Activated CD8-positive, alpha-beta T cell treated with anti-CD3 and anti-CD28 coated beads, Interleukin-2, amount 10 ng/mL, durations not matched to agents 7 days and 5 days (primary cell): ENCODE measurements at regions not wholly inside any gene's neighbourhood (a gene's known extent, or its start where the extent isn't known, plus 50 kb on each side); places are given as distances from the start of the nearest gene placed in this dataset.
"Not testable (repeated sequence)": the region's sequence is repeated elsewhere in the genome, so short reads cannot be mapped to it uniquely, and the experiment has no call there.

Experiments
- ATAC-seq: fragments of 150-1000 bp; cut with Tn5 transposase; one replicate; pipeline ENCODE4 v1.10.0; 2021; ENCODE audit warnings: moderate library complexity
- CTCF ChIA-PET: fragments of 350-600 bp; sonication (Branson Sonifier 250); formaldehyde crosslinking; loops from one replicate; lab custom pipeline; 2021; ENCODE audit warnings: antibody characterized with exemption; lab: Charles Lee
- POLR2A ChIA-PET: fragments of 350-600 bp; sonication (Branson Sonifier 250); formaldehyde crosslinking; loops from one replicate; lab custom pipeline; 2021; ENCODE audit warnings: antibody characterized with exemption; lab: Charles Lee
- DNase-seq: peaks from one replicate; pipeline ENCODE4 v3.0.0-alpha.2; 2020
- H3K27ac Mint-ChIP-seq: one replicate; pipeline ENCODE4 v1.8.0; 2021; ENCODE audit warnings: mild to moderate bottlenecking, mixed read lengths
- H3K27me3 Mint-ChIP-seq: one replicate; pipeline ENCODE4 v1.8.0; 2021; ENCODE audit warnings: low read depth, mixed read lengths
- H3K36me3 Mint-ChIP-seq: one replicate; pipeline ENCODE4 v1.8.0; 2021; ENCODE audit warnings: low read depth, mixed read lengths
- H3K4me1 Mint-ChIP-seq: one replicate; pipeline ENCODE4 v1.8.0; 2021; ENCODE audit warnings: low read depth, mixed read lengths
- H3K4me3 Mint-ChIP-seq: one replicate; pipeline ENCODE4 v1.8.0; 2021; ENCODE audit warnings: mild to moderate bottlenecking, mixed read lengths
- H3K9me3 Mint-ChIP-seq: one replicate; pipeline ENCODE4 v1.8.0; 2022; ENCODE audit warnings: mixed read lengths; ENCODE audit not compliant: insufficient read depth

GRCh38 chr7:113030489-113030888 lies 56.1 kb downstream of the GPR85 start:
- DNase-seq = no peak
- Mint-ChIP-seq H3K4me3 (no peak overlapping the region), H3K9me3 (no peaks in the 10 kb centered on the region), H3K36me3 (no peaks in the 10 kb centered on the region), H3K4me1 (no peaks in the 10 kb centered on the region), H3K27ac (no peak overlapping the region), H3K27me3 (peaks cover 2% of the 10 kb centered on the region)
- CTCF ChIA-PET = interaction anchor here (1.2 kb wide), 1 partner anchor 161 kb away, joined by 4 read pairs; no protein-coding TSS in a partner anchor
- POLR2A ChIA-PET = no interaction called here
- no peak for ATAC-seq

GRCh38 chr7:113026941-113027340 lies 59.7 kb downstream of the GPR85 start:
- Mint-ChIP-seq H3K27ac (no peak overlapping the region), H3K4me3 (no peak overlapping the region), H3K27me3 (no peaks in the 10 kb centered on the region), H3K36me3 (no peaks in the 10 kb centered on the region), H3K4me1 (no peaks in the 10 kb centered on the region), H3K9me3 (no peaks in the 10 kb centered on the region)
- no peak for ATAC-seq
- ChIA-PET POLR2A (no interaction called here), CTCF (interaction anchor here (0.9 kb wide), 1 partner anchor 8 kb away, joined by 3 read pairs; no protein-coding TSS in a partner anchor)
- no peak for DNase-seq

GRCh38 chr7:113017144-113017857 lies 69.3 kb downstream of the GPR85 start:
- CTCF ChIA-PET, DNase-seq, H3K4me3 Mint-ChIP-seq, ATAC-seq, H3K27me3 Mint-ChIP-seq, H3K27ac Mint-ChIP-seq, H3K4me1 Mint-ChIP-seq, H3K9me3 Mint-ChIP-seq, POLR2A ChIA-PET, H3K36me3 Mint-ChIP-seq: not testable (repeated sequence)

GRCh38 chr7:113015034-113015645 lies 71.5 kb downstream of the GPR85 start:
- Mint-ChIP-seq H3K9me3 (no peaks in the 10 kb centered on the region), H3K27ac (no peak overlapping the region), H3K27me3 (no peaks in the 10 kb centered on the region), H3K4me1 (no peaks in the 10 kb centered on the region), H3K4me3 (no peak overlapping the region), H3K36me3 (no peaks in the 10 kb centered on the region)
- CTCF ChIA-PET = no interaction called here
- DNase-seq = no peak
- POLR2A ChIA-PET = no interaction called here
- ATAC-seq = no peak

- Mint-ChIP-seq H3K4me1 (no peaks in the 10 kb centered on the region), H3K4me3 (no peak overlapping the region), H3K27ac (no peak overlapping the region), H3K36me3 (no peaks in the 10 kb centered on the region), H3K9me3 (no peaks in the 10 kb centered on the region), H3K27me3 (no peaks in the 10 kb centered on the region)
- no peak for DNase-seq
- CTCF ChIA-PET = no interaction called here
- ATAC-seq = no peak
- POLR2A ChIA-PET = no interaction called here
These were observed 72.7 kb downstream of the GPR85 start for GRCh38 chr7:113013761-113014449.

GRCh38 chr7:113012862-113013261 lies 73.8 kb downstream of the GPR85 start:
- H3K27ac Mint-ChIP-seq, H3K4me1 Mint-ChIP-seq, CTCF ChIA-PET, DNase-seq, POLR2A ChIA-PET, H3K27me3 Mint-ChIP-seq, H3K36me3 Mint-ChIP-seq, H3K4me3 Mint-ChIP-seq, H3K9me3 Mint-ChIP-seq, ATAC-seq: not testable (repeated sequence)

GRCh38 chr7:113010377-113010776 lies 76.2 kb downstream of the GPR85 start:
- H3K4me3 Mint-ChIP-seq = no peak overlapping the region
- ChIA-PET CTCF (no interaction called here), POLR2A (no interaction called here)
- ATAC-seq (no peak), DNase-seq (no peak)
- H3K9me3 Mint-ChIP-seq = no peaks in the 10 kb centered on the region
- H3K4me1 Mint-ChIP-seq = no peaks in the 10 kb centered on the region
- no peak overlapping the region for H3K27ac Mint-ChIP-seq
- no peaks in the 10 kb centered on the region for H3K27me3 Mint-ChIP-seq
- no peaks in the 10 kb centered on the region for H3K36me3 Mint-ChIP-seq

- ChIA-PET POLR2A (no interaction called here), CTCF (no interaction called here)
- Mint-ChIP-seq H3K27ac (no peak overlapping the region), H3K4me1 (no peaks in the 10 kb centered on the region), H3K36me3 (no peaks in the 10 kb centered on the region), H3K4me3 (no peak overlapping the region), H3K27me3 (no peaks in the 10 kb centered on the region), H3K9me3 (no peaks in the 10 kb centered on the region)
- DNase-seq (no peak), ATAC-seq (no peak)
These were observed 77.9 kb downstream of the GPR85 start for GRCh38 chr7:113008755-113009154.

GRCh38 chr7:113004726-113005454 lies 81.7 kb downstream of the GPR85 start:
- Mint-ChIP-seq H3K9me3 (no peaks in the 10 kb centered on the region), H3K36me3 (no peaks in the 10 kb centered on the region), H3K4me3 (no peak overlapping the region), H3K27ac (no peak overlapping the region), H3K27me3 (no peaks in the 10 kb centered on the region), H3K4me1 (no peaks in the 10 kb centered on the region)
- DNase-seq (no peak), ATAC-seq (no peak)
- POLR2A ChIA-PET = no interaction called here
- CTCF ChIA-PET = no interaction called here

- POLR2A ChIA-PET = no interaction called here
- CTCF ChIA-PET = no interaction called here
- Mint-ChIP-seq H3K4me3 (no peak overlapping the region), H3K36me3 (no peaks in the 10 kb centered on the region), H3K27me3 (peaks cover 3% of the 10 kb centered on the region), H3K4me1 (no peaks in the 10 kb centered on the region), H3K27ac (no peak overlapping the region), H3K9me3 (no peaks in the 10 kb centered on the region)
- ATAC-seq (no peak), DNase-seq (no peak)
These were observed 86.2 kb downstream of the GPR85 start for GRCh38 chr7:113000316-113001020.

GRCh38 chr7:112997831-112998230 lies 88.8 kb downstream of the GPR85 start:
- H3K27ac Mint-ChIP-seq = no peak overlapping the region
- ATAC-seq (no peak), DNase-seq (no peak)
- ChIA-PET CTCF (no interaction called here), POLR2A (no interaction called here)
- no peaks in the 10 kb centered on the region for H3K4me1 Mint-ChIP-seq
- H3K4me3 Mint-ChIP-seq = no peak overlapping the region
- peaks cover 3% of the 10 kb centered on the region for H3K27me3 Mint-ChIP-seq
- no peaks in the 10 kb centered on the region for H3K36me3 Mint-ChIP-seq
- H3K9me3 Mint-ChIP-seq = no peaks in the 10 kb centered on the region
